GM12878 (cell line): ENCODE measurements at regions not wholly inside any gene's neighbourhood (a gene's known extent, or its start where the extent isn't known, plus 50 kb on each side); places are given as distances from the start of the nearest gene placed in this dataset.

Experiments used
- ATAC-seq: fragments of 200-7000 bp; cut with Tn5 transposase; 3 replicates; pipeline ENCODE4 v1.9.1; 2020; ENCODE audit warnings: mild to moderate bottlenecking, moderate library complexity
- BruUV-seq: library from RNA; stranded (reverse); fragments of 400-500 nt; replicated peaks from 2 replicates; lab custom pipeline; 2021; lab: Mats Ljungman, UMichigan
- CTCF ChIA-PET: fragments of 300-600 bp; sonication (Branson Sonifier 250); formaldehyde crosslinking; extraction: SDS; loops from one replicate; lab custom pipeline; 2021; ENCODE audit warnings: inconsistent platforms; lab: Yijun Ruan, JAX
- POLR2A ChIA-PET: fragments of 350-600 bp; formaldehyde crosslinking; extraction: SDS; loops from one replicate; lab custom pipeline; 2021; ENCODE audit warnings: inconsistent platforms; lab: Charles Lee
- RAD21 ChIA-PET: fragments of 300-600 bp; sonication (Branson Sonifier 250); formaldehyde crosslinking; loops from one replicate; lab custom pipeline; 2023; ENCODE audit warnings: antibody characterized with exemption; ENCODE audit not compliant: unreplicated experiment; lab: Charles Lee
- SMC1A ChIA-PET: fragments of 300-600 bp; sonication (Branson Sonifier 250); formaldehyde crosslinking; loops from one replicate; lab custom pipeline; 2023; ENCODE audit not compliant: unreplicated experiment, uncharacterized antibody; lab: Charles Lee
- DNase-seq: peaks from one replicate; pipeline ENCODE4 v3.0.0-alpha.2; 2011; ENCODE audit warnings: low read depth, low spot score
- FAIRE-seq: peaks from 3 replicates; lab custom pipeline; 2011; peaks lifted over from hg19 to GRCh38; lab: Jason Lieb, UNC
- H2AFZ ChIP-seq: 2 replicates; pipeline ENCODE4 v1.6.0; 2011; ENCODE audit warnings: low read depth, low read length, control low read depth; ENCODE audit not compliant: control insufficient read depth
- H3K27ac ChIP-seq: 2 replicates; pipeline ENCODE4 v1.5.1; 2011; ENCODE audit warnings: control low read depth; ENCODE audit not compliant: control insufficient read depth, insufficient read depth
- H3K27me3 ChIP-seq, 2 experiments: replicated peaks in 1 of 2; 2 replicates each; pipeline versions ENCODE4 v1.6.0 to v1.6.1; 2011; ENCODE audit warnings: low read length in 1 of 2; ENCODE audit not compliant: control insufficient read depth in 2 of 2, insufficient read depth in 2 of 2
- H3K36me3 ChIP-seq, 2 experiments: 2 replicates each; pipeline ENCODE4 v1.5.1; 2011; ENCODE audit warnings: low read length in 1 of 2; ENCODE audit not compliant: control insufficient read depth in 2 of 2, insufficient read depth in 2 of 2
- H3K4me1 ChIP-seq: 2 replicates; pipeline ENCODE4 v1.6.1; 2011; ENCODE audit warnings: mild to moderate bottlenecking, low read length, moderate library complexity, mixed read lengths; ENCODE audit not compliant: control insufficient read depth, insufficient read depth
- H3K4me2 ChIP-seq: 2 replicates; pipeline ENCODE4 v1.6.0; 2011; ENCODE audit warnings: control low read depth; ENCODE audit not compliant: control insufficient read depth, insufficient read depth
- H3K4me3 ChIP-seq: fragments of 200-600 bp; sonication (generic); 2 replicates; pipeline ENCODE4 v1.5.1; 2016
- H3K79me2 ChIP-seq: 2 replicates; pipeline ENCODE4 v1.6.0; 2011; ENCODE audit warnings: low read length; ENCODE audit not compliant: control insufficient read depth, insufficient read depth
- H3K9ac ChIP-seq: 2 replicates; pipeline ENCODE4 v1.8.0; 2011; ENCODE audit warnings: low read length, control low read depth, mixed read lengths; ENCODE audit not compliant: control insufficient read depth, insufficient read depth
- H3K9me3 ChIP-seq: replicated peaks from 3 replicates; pipeline ENCODE4 v1.5.1; 2011; ENCODE audit warnings: mild to moderate bottlenecking, low read length; ENCODE audit not compliant: control insufficient read depth, insufficient read depth
- H4K20me1 ChIP-seq: 2 replicates; pipeline ENCODE4 v1.6.0; 2011; ENCODE audit not compliant: control insufficient read depth, insufficient read depth
- JUNB ChIP-seq: IDR thresholded peaks from 2 replicates; pipeline ENCODE4 v1.6.1; 2016; ENCODE audit warnings: antibody characterized with exemption, mild to moderate bottlenecking
- KAT2A ChIP-seq: conservative IDR thresholded peaks from 2 replicates; pipeline ENCODE4 v1.6.1; 2011; ENCODE audit warnings: low read depth, low read length; ENCODE audit not compliant: control insufficient read depth
- NR2C2 ChIP-seq: IDR thresholded peaks from 2 replicates; pipeline ENCODE4 v1.6.1; 2011; ENCODE audit warnings: borderline replicate concordance, low read depth; ENCODE audit not compliant: control insufficient read depth, insufficient read length
- NRF1 ChIP-seq: conservative IDR thresholded peaks from 2 replicates; pipeline ENCODE4 v1.6.1; 2011; ENCODE audit warnings: mild to moderate bottlenecking, low read depth, low read length, improper control_type of control experiment
- PAX5 ChIP-seq: IDR thresholded peaks from 2 replicates; pipeline ENCODE4 v1.6.1; 2011; ENCODE audit warnings: low read depth, low read length, borderline replicate concordance
- PBX3 ChIP-seq: IDR thresholded peaks from 2 replicates; pipeline ENCODE4 v1.6.1; 2011; ENCODE audit warnings: mild to moderate bottlenecking, low read depth, low read length, moderate library complexity; ENCODE audit not compliant: insufficient replicate concordance
- POLR2AphosphoS5 ChIP-seq: IDR thresholded peaks from 2 replicates; pipeline ENCODE4 v1.6.1; 2011; ENCODE audit warnings: mild to moderate bottlenecking, low read length, inconsistent platforms
- RCOR1 ChIP-seq: conservative IDR thresholded peaks from 2 replicates; pipeline ENCODE4 v1.6.1; 2012; ENCODE audit warnings: low read depth, low read length, improper control_type of control experiment
- STAT1 ChIP-seq: fragments of 450-650 bp; conservative IDR thresholded peaks from 2 replicates; pipeline ENCODE4 v1.6.1; 2014; ENCODE audit warnings: antibody characterized with exemption, mild to moderate bottlenecking
- WGBS: methylation state at CpG from one replicate; pipeline ENCODE4 v1.1.6; 2016; ENCODE audit warnings: low lambda C conversion rate; ENCODE audit not compliant: insufficient replicate concordance, insufficient coverage; ENCODE audit errors: missing lambda C conversion rate; 5-methylcytosine and 5-hydroxymethylcytosine counted together
- in situ Hi-C: fragments of 300-500 bp; cut with MboI; formaldehyde crosslinking; loops from 9 replicates; pipeline ENCODE4 v1.14.3; 2018; ENCODE audit warnings: mixed read lengths
- intact Hi-C: fragments of 100-400 bp; cut with micrococcal nuclease; formaldehyde crosslinking; loops from one replicate; pipeline ENCODE4 v1.14.2; 2022; ENCODE audit not compliant: unreplicated experiment
- TF ChIP-seq, protein P1 (sequence below): fragments of 450-650 bp; formaldehyde crosslinking; IDR thresholded peaks from 2 replicates; pipeline ENCODE4 v1.4.0; 2022; ENCODE audit warnings: mild to moderate bottlenecking, moderate library complexity

GRCh38 chr5:105689596-105689995 lies 1981.1 kb downstream of the EFNA5 start:
- ATAC-seq (no peak), DNase-seq (no peak), FAIRE-seq (no peak)
- no peaks in the 10 kb centered on the region for H3K27me3 ChIP-seq
- in situ Hi-C loops: no loop called here
- intact Hi-C loops: no loop called here
- ChIA-PET SMC1A (interaction anchor here (1.9 kb wide), 1 partner anchor 9 kb away, joined by 5 read pairs; no protein-coding TSS in a partner anchor), POLR2A (no interaction called here), RAD21 (no interaction called here), CTCF (no interaction called here)
- H3K79me2 ChIP-seq: no peaks in the 10 kb centered on the region
- H4K20me1 ChIP-seq: no peaks in the 10 kb centered on the region
- WGBS: 61% methylated on average over 3 of the region's 3 CpGs
- H3K36me3 ChIP-seq: no peaks in the 10 kb centered on the region
- H2AFZ ChIP-seq: no peak overlapping the region
- no peak for TF ChIP-seq POLR2AphosphoS5
- TF ChIP-seq, protein P1, sequence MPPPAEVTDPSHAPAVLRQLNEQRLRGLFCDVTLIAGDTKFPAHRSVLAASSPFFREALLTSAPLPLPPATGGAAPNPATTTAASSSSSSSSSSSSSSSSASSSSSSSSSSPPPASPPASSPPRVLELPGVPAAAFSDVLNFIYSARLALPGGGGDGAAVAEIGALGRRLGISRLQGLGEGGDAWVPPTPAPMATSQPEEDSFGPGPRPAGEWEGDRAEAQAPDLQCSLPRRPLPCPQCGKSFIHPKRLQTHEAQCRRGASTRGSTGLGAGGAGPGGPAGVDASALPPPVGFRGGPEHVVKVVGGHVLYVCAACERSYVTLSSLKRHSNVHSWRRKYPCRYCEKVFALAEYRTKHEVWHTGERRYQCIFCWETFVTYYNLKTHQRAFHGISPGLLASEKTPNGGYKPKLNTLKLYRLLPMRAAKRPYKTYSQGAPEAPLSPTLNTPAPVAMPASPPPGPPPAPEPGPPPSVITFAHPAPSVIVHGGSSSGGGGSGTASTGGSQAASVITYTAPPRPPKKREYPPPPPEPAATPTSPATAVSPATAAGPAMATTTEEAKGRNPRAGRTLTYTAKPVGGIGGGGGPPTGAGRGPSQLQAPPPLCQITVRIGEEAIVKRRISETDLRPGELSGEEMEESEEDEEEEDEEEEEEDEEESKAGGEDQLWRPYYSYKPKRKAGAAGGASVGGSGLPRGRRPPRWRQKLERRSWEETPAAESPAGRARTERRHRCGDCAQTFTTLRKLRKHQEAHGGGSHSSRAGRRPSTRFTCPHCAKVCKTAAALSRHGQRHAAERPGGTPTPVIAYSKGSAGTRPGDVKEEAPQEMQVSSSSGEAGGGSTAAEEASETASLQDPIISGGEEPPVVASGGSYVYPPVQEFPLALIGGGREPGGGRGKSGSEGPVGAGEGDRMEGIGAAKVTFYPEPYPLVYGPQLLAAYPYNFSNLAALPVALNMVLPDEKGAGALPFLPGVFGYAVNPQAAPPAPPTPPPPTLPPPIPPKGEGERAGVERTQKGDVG (CRISPR knock-in tag): no peak
- no peak overlapping the region for H3K4me2 ChIP-seq
- BruUV-seq: no TSS peak
- no peak overlapping the region for H3K4me3 ChIP-seq
- H3K4me1 ChIP-seq: no peaks in the 10 kb centered on the region
- no peak overlapping the region for H3K9ac ChIP-seq
- no peaks in the 10 kb centered on the region for H3K9me3 ChIP-seq
- H3K27ac ChIP-seq: no peak overlapping the region

DNA sequence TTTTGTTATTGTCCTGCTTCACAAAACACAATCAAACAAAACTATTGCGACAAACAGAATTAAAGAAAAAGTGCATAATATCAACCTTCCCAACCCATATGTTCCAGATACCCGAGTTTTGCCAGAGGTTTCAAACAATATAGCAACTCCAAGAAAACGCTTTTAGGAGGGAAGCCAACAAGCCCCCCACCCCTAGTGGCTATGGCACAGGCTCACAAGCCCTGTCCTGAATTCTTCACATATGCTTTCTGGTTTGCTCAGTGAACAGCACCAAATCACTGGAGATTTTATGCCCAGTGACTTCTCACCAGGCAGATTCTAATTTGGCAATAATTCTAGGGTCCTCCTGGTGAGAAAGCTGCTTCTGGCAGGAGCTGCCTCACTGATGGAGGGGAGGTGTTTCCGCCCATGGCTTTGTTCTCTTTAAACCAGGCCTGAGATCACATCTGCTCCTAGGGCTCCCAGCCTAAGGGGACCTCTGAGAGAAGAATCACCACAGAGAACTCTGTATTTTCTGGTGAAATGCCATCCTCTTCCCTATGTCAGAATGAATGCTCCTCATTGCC lies 1982.4 kb downstream of the EFNA5 start:
- FAIRE-seq: no peak
- in situ Hi-C loops: no loop called here
- Histone ChIP-seq H3K27me3 (no peaks in the 10 kb centered on the region), H3K4me3 (no peak overlapping the region), H4K20me1 (no peaks in the 10 kb centered on the region), H3K36me3 (no peaks in the 10 kb centered on the region), H3K4me1 (no peaks in the 10 kb centered on the region), H3K27ac (no peak overlapping the region), H3K4me2 (no peak overlapping the region), H3K9ac (no peak overlapping the region), H2AFZ (no peak overlapping the region), H3K9me3 (no peaks in the 10 kb centered on the region)
- SMC1A ChIA-PET: no interaction called here
- ATAC-seq: no peak
- whole genome bisulfite sequencing: 31% methylated on average over 4 of the region's 4 CpGs
- DNase-seq: no peak
- no peak for TF ChIP-seq PBX3
- no peak for TF ChIP-seq KAT2A
- TF ChIP-seq RCOR1: no peak
- TF ChIP-seq NR2C2: no peak
- no peak for TF ChIP-seq JUNB
- TF ChIP-seq NRF1: no peak
- TF ChIP-seq PAX5: no peak
- TF ChIP-seq STAT1: no peak
- TF ChIP-seq, all 136 proteins: peak for 0
- ChIA-PET CTCF (no interaction called here), RAD21 (no interaction called here), POLR2A (no interaction called here)
- BruUV-seq: no TSS peak
- intact Hi-C loops: no loop called here
- no peaks in the 10 kb centered on the region for H3K79me2 ChIP-seq
